HEK293 (cell line): ENCODE measurements at regions not wholly inside any gene's neighbourhood (a gene's known extent, or its start where the extent isn't known, plus 50 kb on each side); places are given as distances from the start of the nearest gene placed in this dataset.

ENCODE experiments used
- CTCF ChIA-PET: fragments of 350-600 bp; formaldehyde crosslinking; extraction: SDS; loops from one replicate; lab custom pipeline; 2021; ENCODE audit warnings: antibody characterized with exemption; lab: Yijun Ruan, JAX
- POLR2A ChIA-PET: fragments of 300-600 bp; formaldehyde crosslinking; extraction: SDS; loops from one replicate; lab custom pipeline; 2020; ENCODE audit warnings: antibody characterized with exemption, inconsistent platforms; lab: Yijun Ruan, JAX
- H3K27ac ChIP-seq: fragments of 200-500 bp; sonication (Bioruptor generic); 2 replicates; pipeline ENCODE4 v1.5.1; 2014; ENCODE audit warnings: low read depth, low read length, control low read depth, inconsistent platforms; ENCODE audit errors: extremely low read depth
- H3K36me3 ChIP-seq, 2 experiments: fragments of 200-500 bp in 1 of 2; sonication (Bioruptor generic) in 1 of 2; 1 replicate in 1 of 2; 2 replicates in 1 of 2; pipeline ENCODE4 v1.5.1; 2014 to 2017; ENCODE audit warnings: inconsistent platforms in 2 of 2, low read length in 2 of 2; ENCODE audit not compliant: control insufficient read depth in 2 of 2, insufficient read depth in 1 of 2
- H3K4me1 ChIP-seq: fragments of 200-500 bp; sonication (Bioruptor generic); 2 replicates; pipeline ENCODE4 v1.5.1; 2014; ENCODE audit warnings: mild to moderate bottlenecking, low read length, inconsistent platforms; ENCODE audit not compliant: control insufficient read depth, insufficient read depth
- H3K4me3 ChIP-seq: 2 replicates; pipeline ENCODE4 v1.5.1; 2011; ENCODE audit warnings: low read depth, mild to moderate bottlenecking, control low read depth, low read length, moderate library complexity
- H3K9me3 ChIP-seq: fragments of 200-500 bp; sonication (Bioruptor generic); 2 replicates; pipeline ENCODE4 v1.5.1; 2014; ENCODE audit warnings: low read depth, low read length, inconsistent platforms; ENCODE audit not compliant: control insufficient read depth, insufficient read depth
- PRDM1 ChIP-seq: fragments of 450-650 bp; formaldehyde crosslinking; IDR thresholded peaks from 2 replicates; pipeline ENCODE4; 2016; ENCODE audit warnings: missing biosample characterization, missing genetic modification characterization
- REST ChIP-seq: fragments of 450-650 bp; formaldehyde crosslinking; IDR thresholded peaks from 2 replicates; pipeline ENCODE4 v1.5.1; 2016; ENCODE audit warnings: missing biosample characterization, missing genetic modification characterization
- ZBTB1 ChIP-seq: fragments of 450-650 bp; formaldehyde crosslinking; IDR thresholded peaks from 2 replicates; pipeline ENCODE4 v1.5.1; 2016; ENCODE audit warnings: missing biosample characterization, missing genetic modification characterization
- ZEB2 ChIP-seq: fragments of 450-650 bp; formaldehyde crosslinking; IDR thresholded peaks from 2 replicates; pipeline ENCODE4 v1.5.1; 2016; ENCODE audit warnings: missing biosample characterization, missing genetic modification characterization
- ZFP3 ChIP-seq: fragments of 450-650 bp; formaldehyde crosslinking; IDR thresholded peaks from 2 replicates; pipeline ENCODE4 v1.5.1; 2016; ENCODE audit warnings: low read depth, missing biosample characterization, missing genetic modification characterization
- ZFP37 ChIP-seq: fragments of 450-650 bp; formaldehyde crosslinking; IDR thresholded peaks from 2 replicates; pipeline ENCODE4 v1.5.1; 2016; ENCODE audit warnings: missing biosample characterization, missing genetic modification characterization
- ZNF112 ChIP-seq: fragments of 450-650 bp; formaldehyde crosslinking; IDR thresholded peaks from 2 replicates; pipeline ENCODE4 v1.5.0; 2017; ENCODE audit warnings: missing biosample characterization, missing genetic modification characterization
- ZNF157 ChIP-seq: fragments of 450-650 bp; formaldehyde crosslinking; IDR thresholded peaks from 2 replicates; pipeline ENCODE4 v1.5.1; 2016; ENCODE audit warnings: missing biosample characterization, missing genetic modification characterization
- ZNF175 ChIP-seq: fragments of 450-650 bp; formaldehyde crosslinking; IDR thresholded peaks from 2 replicates; pipeline ENCODE4 v1.5.1; 2016; ENCODE audit warnings: missing biosample characterization, missing genetic modification characterization
- ZNF26 ChIP-seq: fragments of 450-650 bp; formaldehyde crosslinking; IDR thresholded peaks from 2 replicates; pipeline ENCODE4 v1.5.1; 2016; ENCODE audit warnings: missing biosample characterization, missing genetic modification characterization
- ZNF280C ChIP-seq: fragments of 450-650 bp; formaldehyde crosslinking; IDR thresholded peaks from 2 replicates; pipeline ENCODE4 v1.5.1; 2016; ENCODE audit warnings: missing biosample characterization, missing genetic modification characterization
- ZNF280D ChIP-seq: fragments of 450-650 bp; formaldehyde crosslinking; IDR thresholded peaks from 2 replicates; pipeline ENCODE4 v1.5.1; 2016; ENCODE audit warnings: missing biosample characterization, missing genetic modification characterization
- ZNF341 ChIP-seq: fragments of 450-650 bp; formaldehyde crosslinking; IDR thresholded peaks from 2 replicates; pipeline ENCODE4; 2016; ENCODE audit warnings: low read depth, missing biosample characterization, missing genetic modification characterization
- ZNF404 ChIP-seq: fragments of 450-650 bp; formaldehyde crosslinking; IDR thresholded peaks from 2 replicates; pipeline ENCODE4 v1.5.1; 2017; ENCODE audit warnings: missing biosample characterization, missing genetic modification characterization
- ZNF416 ChIP-seq: fragments of 450-650 bp; formaldehyde crosslinking; IDR thresholded peaks from 2 replicates; pipeline ENCODE4 v1.5.1; 2016; ENCODE audit warnings: missing biosample characterization, missing genetic modification characterization
- ZNF449 ChIP-seq: fragments of 450-650 bp; formaldehyde crosslinking; IDR thresholded peaks from 2 replicates; pipeline ENCODE4 v1.5.1; 2017; ENCODE audit warnings: missing biosample characterization, mild to moderate bottlenecking, missing genetic modification characterization, moderate library complexity
- ZNF488 ChIP-seq: fragments of 450-650 bp; formaldehyde crosslinking; IDR thresholded peaks from 2 replicates; pipeline ENCODE4 v1.5.1; 2016; ENCODE audit warnings: missing biosample characterization, missing genetic modification characterization
- ZNF626 ChIP-seq: fragments of 450-650 bp; sonication (Bioruptor Pico); formaldehyde crosslinking; IDR thresholded peaks from 2 replicates; pipeline ENCODE4 v1.5.1; 2018; ENCODE audit warnings: missing biosample characterization, missing genetic modification characterization, inconsistent platforms
- ZNF660 ChIP-seq: fragments of 450-650 bp; IDR thresholded peaks from 2 replicates; pipeline ENCODE4 v1.5.1; 2018; ENCODE audit warnings: missing biosample characterization, mild to moderate bottlenecking, missing genetic modification characterization
- ZNF76 ChIP-seq: fragments of 450-650 bp; formaldehyde crosslinking; IDR thresholded peaks from 2 replicates; pipeline ENCODE4; 2016; ENCODE audit warnings: low read depth, missing biosample characterization, missing genetic modification characterization, borderline replicate concordance
- ZNF785 ChIP-seq: fragments of 450-650 bp; formaldehyde crosslinking; IDR thresholded peaks from 2 replicates; pipeline ENCODE4 v1.5.1; 2016; ENCODE audit warnings: missing biosample characterization, missing genetic modification characterization
- ZNF792 ChIP-seq: fragments of 450-650 bp; formaldehyde crosslinking; IDR thresholded peaks from 2 replicates; pipeline ENCODE4 v1.5.1; 2016; ENCODE audit warnings: missing biosample characterization, missing genetic modification characterization

- TF ChIP-seq ZNF280D (tag by site-specific recombination) (no peak), ZEB2 (tag by site-specific recombination) (no peak), ZNF26 (no peak), ZNF660 (tag by site-specific recombination) (no peak), ZNF785 (no peak)
These were observed 121.7 kb upstream of the SEMA6A start (continued) for GRCh38 chr5:116696366-116696765.

- Histone ChIP-seq H3K4me1 (no peaks in the 10 kb centered on the region), H3K36me3 (no peaks in the 10 kb centered on the region), H3K9me3 (no peaks in the 10 kb centered on the region), H3K4me3 (no peak overlapping the region), H3K27ac (no peak overlapping the region)
- TF ChIP-seq ZNF449 (tag by site-specific recombination): no peak
- POLR2A ChIA-PET: interaction anchor here (0.6 kb wide), 1 partner anchor 175 kb away, joined by 3 read pairs; no protein-coding TSS in a partner anchor
- CTCF ChIA-PET: no interaction called here
These were observed 121.1 kb upstream of the SEMA6A start for GRCh38 chr5:116695681-116696080.

GRCh38 chr5:116686438-116686837, 111.8 kb upstream of the SEMA6A start:
- H3K4me1 ChIP-seq: no peaks in the 10 kb centered on the region
- H3K27ac ChIP-seq: no peak overlapping the region
- POLR2A ChIA-PET: no interaction called here
- no peaks in the 10 kb centered on the region for H3K9me3 ChIP-seq
- CTCF ChIA-PET: no interaction called here
- no peaks in the 10 kb centered on the region for H3K36me3 ChIP-seq
- no peak overlapping the region for H3K4me3 ChIP-seq
- TF ChIP-seq ZNF76 (tag by site-specific recombination): no peak
- no peak for TF ChIP-seq ZNF341
- TF ChIP-seq ZNF175 (tag by site-specific recombination): no peak
- TF ChIP-seq ZNF488 (tag by site-specific recombination): no peak
- no peak for TF ChIP-seq ZBTB1 (tag by site-specific recombination)
- no peak for TF ChIP-seq REST (tag by site-specific recombination)
- no peak for TF ChIP-seq PRDM1
- TF ChIP-seq ZFP3 (tag by site-specific recombination): no peak
- TF ChIP-seq ZNF626 (tag by site-specific recombination): no peak
- TF ChIP-seq ZNF157: no peak
- TF ChIP-seq ZNF112: no peak
- no peak for TF ChIP-seq ZNF416 (tag by site-specific recombination)
- no peak for TF ChIP-seq ZNF404 (tag by site-specific recombination)
- TF ChIP-seq ZNF792 (tag by site-specific recombination): no peak
- TF ChIP-seq ZNF280C: no peak
- no peak for TF ChIP-seq ZFP37
